SK-N-SH (cell line): ENCODE measurements at regions not wholly inside any gene's neighbourhood (a gene's known extent, or its start where the extent isn't known, plus 50 kb on each side); places are given as distances from the start of the nearest gene placed in this dataset.

Source experiments
- CTCF ChIA-PET: fragments of 300-600, 350-600 bp; formaldehyde crosslinking; extraction: SDS; loops from one replicate; lab custom pipeline; 2021; lab: Yijun Ruan, JAX
- POLR2A ChIA-PET: fragments of 350-600 bp; sonication (Branson Sonifier 250); formaldehyde crosslinking; extraction: SDS; loops from one replicate; lab custom pipeline; 2020; ENCODE audit warnings: antibody characterized with exemption, inconsistent platforms; lab: Yijun Ruan, JAX
- DNase-seq: peaks from one replicate; pipeline ENCODE4 v3.0.0; 2012
- H2AFZ ChIP-seq: fragments of 200-600 bp; sonication (generic); 2 replicates; pipeline ENCODE4 v1.8.1; 2016; ENCODE audit warnings: antibody characterized with exemption, mild to moderate bottlenecking, low read depth
- H3F3A ChIP-seq: fragments of 200-600 bp; sonication (generic); replicated peaks from 2 replicates; pipeline ENCODE3; 2016; ENCODE audit warnings: antibody characterized with exemption, mild to moderate bottlenecking; ENCODE audit not compliant: insufficient read depth
- H3K27ac ChIP-seq, 2 experiments: fragments of 200-500 bp in 1 of 2; fragments of 200-600 bp in 1 of 2; sonication (Bioruptor generic) in 1 of 2; sonication (generic), shearing (Covaris generic) in 1 of 2; 2 replicates each; pipeline versions ENCODE4 v1.5.1 to v1.6.1; 2014 to 2016; ENCODE audit warnings: low read depth in 2 of 2, inconsistent platforms in 1 of 2, low read length in 1 of 2, mild to moderate bottlenecking in 1 of 2, mixed read lengths in 1 of 2
- H3K27me3 ChIP-seq: fragments of 200-600 bp; sonication (generic), shearing (Covaris generic); 2 replicates; pipeline ENCODE4 v1.6.1; 2016; ENCODE audit warnings: mixed run types; ENCODE audit not compliant: insufficient read depth
- H3K36me3 ChIP-seq, 2 experiments: fragments of 200-500 bp in 1 of 2; fragments of 200-600 bp in 1 of 2; sonication (Bioruptor generic) in 1 of 2; sonication (generic) in 1 of 2; replicated peaks in 1 of 2; 2 replicates each; pipeline versions ENCODE3 to v1.5.1; 2014 to 2016; ENCODE audit warnings: low read length in 1 of 2, mild to moderate bottlenecking in 1 of 2; ENCODE audit not compliant: insufficient read depth in 2 of 2, control insufficient read depth in 1 of 2
- H3K4me1 ChIP-seq, 2 experiments: fragments of 200-500 bp in 1 of 2; fragments of 200-600 bp in 1 of 2; sonication (Bioruptor generic) in 1 of 2; sonication (generic), shearing (Covaris generic) in 1 of 2; 2 replicates each; pipeline versions ENCODE4 v1.5.1 to v1.6.1; 2014 to 2016; ENCODE audit warnings: low read depth in 1 of 2, low read length in 1 of 2, mixed run types in 1 of 2; ENCODE audit not compliant: insufficient read depth in 2 of 2, control insufficient read depth in 1 of 2
- H3K4me2 ChIP-seq: fragments of 200-600 bp; sonication (generic), shearing (Covaris generic); 2 replicates; pipeline ENCODE4 v1.6.1; 2017; ENCODE audit warnings: mixed run types
- H3K4me3 ChIP-seq, 2 experiments: fragments of 200-500 bp in 1 of 2; fragments of 200-600 bp in 1 of 2; sonication (Bioruptor generic) in 1 of 2; sonication (generic), shearing (Covaris generic) in 1 of 2; 2 replicates each; pipeline versions ENCODE4 v1.5.1 to v1.8.1; 2014 to 2016; ENCODE audit warnings: low read depth in 2 of 2, inconsistent platforms in 1 of 2, low read length in 1 of 2, mild to moderate bottlenecking in 1 of 2, mixed read lengths in 1 of 2, moderate library complexity in 1 of 2
- H3K79me2 ChIP-seq: fragments of 200-600 bp; sonication (generic); 2 replicates; pipeline ENCODE4 v1.8.1; 2017; ENCODE audit warnings: mild to moderate bottlenecking; ENCODE audit not compliant: insufficient read depth
- H3K9ac ChIP-seq: fragments of 200-600 bp; sonication (generic); 2 replicates; pipeline ENCODE4 v1.6.1; 2017; ENCODE audit warnings: mixed run types
- H3K9me2 ChIP-seq: fragments of 200-600 bp; sonication (generic); 2 replicates; pipeline ENCODE4 v1.6.1; 2017; ENCODE audit warnings: mixed run types
- H3K9me3 ChIP-seq: fragments of 200-600 bp; sonication (generic); 2 replicates; pipeline ENCODE4 v1.6.1; 2017; ENCODE audit warnings: mixed run types, mild to moderate bottlenecking, moderate library complexity
- H4K20me1 ChIP-seq: fragments of 200-600 bp; sonication (generic); 2 replicates; pipeline ENCODE4 v1.6.1; 2017; ENCODE audit warnings: mild to moderate bottlenecking, mixed run types; ENCODE audit not compliant: insufficient read depth
- ELF1 ChIP-seq: IDR thresholded peaks from 2 replicates; pipeline ENCODE4 v1.4.0; 2012
- EP300 ChIP-seq, 2 experiments: IDR thresholded peaks; 2 replicates each; pipeline versions ENCODE4 v1.4.0 to v1.6.1; 2012; ENCODE audit warnings: borderline replicate concordance in 1 of 2, low read depth in 1 of 2, low read length in 1 of 2
- GATA2 ChIP-seq: sonication (generic); formaldehyde crosslinking; IDR thresholded peaks from 2 replicates; pipeline ENCODE4 v1.5.0; 2020; ENCODE audit warnings: mild to moderate bottlenecking, missing genetic modification reagents
- IRF3 ChIP-seq: fragments of 150-350 bp; IDR thresholded peaks from 2 replicates; pipeline ENCODE4 v1.6.1; 2016; ENCODE audit warnings: mild to moderate bottlenecking, low read depth, low read length
- JUND ChIP-seq: IDR thresholded peaks from 2 replicates; pipeline ENCODE4 v1.4.0; 2012
- MEF2A ChIP-seq: IDR thresholded peaks from 2 replicates; pipeline ENCODE4 v1.4.0; 2012; ENCODE audit warnings: low read depth, borderline replicate concordance
- PBX3 ChIP-seq: IDR thresholded peaks from 2 replicates; pipeline ENCODE4; 2012
- RAD21 ChIP-seq: IDR thresholded peaks from 2 replicates; pipeline ENCODE4 v1.6.1; 2012; ENCODE audit warnings: mild to moderate bottlenecking, low read length
- TCF12 ChIP-seq: IDR thresholded peaks from 2 replicates; pipeline ENCODE4 v1.4.0; 2012
- USF2 ChIP-seq: fragments of 150-350 bp; IDR thresholded peaks from 2 replicates; pipeline ENCODE4 v1.6.1; 2017; ENCODE audit warnings: antibody characterized with exemption, low read length, low read depth, borderline replicate concordance
- ZBTB33 ChIP-seq: IDR thresholded peaks from 2 replicates; pipeline ENCODE4 v1.4.0; 2012; ENCODE audit warnings: low read depth, borderline replicate concordance
- WGBS: methylation state at CpG from one replicate; pipeline ENCODE4 v1.1.6; 2017; ENCODE audit warnings: low lambda C conversion rate; 5-methylcytosine and 5-hydroxymethylcytosine counted together

GRCh38 chr2:8524823-8525222 is 157.0 kb upstream of the ID2 start:
- POLR2A ChIA-PET: interaction anchor here (1.3 kb wide), 1 partner anchor 157 kb away, joined by 5 read pairs; the partner anchor contains the start of gene ID2
- H3K79me2 ChIP-seq: no peaks in the 10 kb centered on the region

More at GRCh38 chr2:8524823-8525222, 157.0 kb upstream of the ID2 start:
- CTCF ChIA-PET: interaction anchor here (0.7 to 2.2 kb wide), 8 partner anchors 8 to 162 kb away, joined by 3 to 12 read pairs (median 5); no protein-coding TSS in a partner anchor
- no peak for TF ChIP-seq GATA2
- TF ChIP-seq ELF1: no peak
- no peak for TF ChIP-seq MEF2A
- no peak for TF ChIP-seq TCF12
- no peak for TF ChIP-seq JUND
- no peak for TF ChIP-seq IRF3
- TF ChIP-seq USF2: no peak
- no peak for TF ChIP-seq ZBTB33
- no peak for TF ChIP-seq PBX3
- no peak for TF ChIP-seq RAD21
- TF ChIP-seq EP300 (IDR thresholded peaks at IDR 0.05; ENCODE audit: borderline replicate concordance in 1 of 2, low read depth in 1 of 2, low read length in 1 of 2): no peak
- peaks cover 0 to 37% of the 10 kb centered on the region in 2 experiments; a peak in 2 of 4 replicates for H3K4me1 ChIP-seq
- H2AFZ ChIP-seq: no peak overlapping the region
- H3K9ac ChIP-seq: no peak overlapping the region
- 80% methylated on average over 8 of the region's 8 CpGs for WGBS
- no peaks in the 10 kb centered on the region for H3K9me2 ChIP-seq
- no peaks in the 10 kb centered on the region for H3K36me3 ChIP-seq
- DNase-seq: no peak
- no peak overlapping the region for H3K4me3 ChIP-seq
- no peaks in the 10 kb centered on the region for H4K20me1 ChIP-seq
- no peaks in the 10 kb centered on the region for H3F3A ChIP-seq
- H3K9me3 ChIP-seq: no peaks in the 10 kb centered on the region
- H3K4me2 ChIP-seq: no peak overlapping the region
- no peak overlapping the region for H3K27ac ChIP-seq
- no peaks in the 10 kb centered on the region; the same call in 1 of the 2 replicates for H3K27me3 ChIP-seq
